Globus pallidus (tissue), 1 donor: ENCODE measurements at regions not wholly inside any gene's neighbourhood (a gene's known extent, or its start where the extent isn't known, plus 50 kb on each side); places are given as distances from the start of the nearest gene placed in this dataset.
"Not testable (repeated sequence)": the region's sequence is repeated elsewhere in the genome, so short reads cannot be mapped to it uniquely, and the experiment has no call there.

Source experiments
- DNase-seq: peaks from one replicate; pipeline ENCODE4 v3.0.0-alpha.2; 2015; ENCODE audit warnings: low spot score

DNA sequence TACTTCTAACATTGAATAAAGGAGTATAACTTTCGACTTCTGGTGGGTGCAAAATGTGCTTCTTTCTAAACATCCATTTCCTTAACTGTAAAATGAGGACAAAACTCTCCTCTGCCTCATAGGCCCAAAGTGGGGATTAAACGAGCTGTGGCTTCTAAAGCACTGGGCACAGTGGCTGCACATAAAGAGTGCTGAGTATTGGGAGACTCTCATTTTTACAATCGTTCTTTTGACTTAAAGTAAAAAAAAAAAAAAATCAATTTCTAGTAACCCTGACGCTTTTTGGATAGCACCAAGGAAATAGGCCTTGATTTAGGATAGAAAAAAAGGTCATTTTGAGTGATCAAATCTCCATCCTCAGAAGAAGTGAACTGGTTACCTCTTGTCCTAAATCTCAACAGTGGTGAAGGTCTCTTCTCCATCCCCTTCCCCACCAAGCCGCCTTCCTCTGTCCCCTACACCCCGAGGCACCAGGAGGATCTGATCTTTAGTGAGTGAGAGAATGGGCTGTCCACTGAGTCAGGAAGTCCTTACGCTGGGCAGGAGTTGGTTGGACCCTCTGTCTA, 161.6 kb downstream of the DDX1 start:
- DNase-seq: no peak

GRCh38 chr2:15753811-15754702, 162.4 kb downstream of the DDX1 start:
- no peak for DNase-seq

GRCh38 chr2:15754703-15755099, 163.0 kb downstream of the DDX1 start:
- no peak for DNase-seq

DNA sequence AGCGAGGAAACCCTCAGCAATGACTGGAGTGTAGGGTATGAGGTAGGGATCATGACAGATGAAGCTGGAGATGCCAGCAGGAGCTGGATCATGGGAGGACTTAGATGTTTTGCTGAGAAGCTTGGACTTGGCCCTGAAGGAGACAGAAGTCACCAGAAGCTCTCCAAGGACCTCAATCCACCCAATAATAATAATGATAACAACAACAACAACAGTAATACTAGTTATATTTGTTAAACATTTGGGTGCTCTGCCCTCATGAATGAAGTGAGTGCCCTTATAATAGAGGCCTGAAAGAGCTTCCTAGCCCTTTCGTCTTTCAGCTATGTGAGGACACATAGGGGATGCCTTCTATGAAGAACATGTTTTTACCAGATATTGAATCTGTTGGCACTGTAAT, 163.9 kb downstream of the DDX1 start:
- DNase-seq: no peak

DNA sequence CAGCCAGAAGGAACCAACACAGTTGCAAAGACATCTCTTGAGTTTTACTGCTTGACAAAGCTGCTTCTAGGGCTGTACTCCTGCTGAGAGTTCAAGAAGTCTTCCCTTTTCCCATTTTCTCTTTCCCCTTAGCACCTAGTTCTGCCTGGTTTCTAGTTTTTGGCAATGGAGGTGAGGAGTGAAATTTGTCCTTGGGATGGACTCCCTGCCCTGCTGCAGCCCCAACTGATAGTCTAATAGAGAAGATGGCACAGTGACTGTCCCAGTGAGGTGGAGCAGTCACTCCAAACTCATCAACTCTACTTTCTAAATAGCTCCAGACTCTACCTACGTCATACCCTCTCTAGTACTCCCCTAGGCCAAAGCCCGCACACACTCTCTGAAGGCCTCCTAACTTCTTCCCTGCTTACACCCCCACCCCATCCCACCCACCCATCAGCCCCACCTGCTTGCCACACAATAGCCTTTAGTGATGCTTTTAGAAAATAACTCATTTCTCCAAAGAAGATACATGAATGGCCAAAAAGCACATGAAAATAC, 164.4 kb downstream of the DDX1 start:
- no peak for DNase-seq

DNA sequence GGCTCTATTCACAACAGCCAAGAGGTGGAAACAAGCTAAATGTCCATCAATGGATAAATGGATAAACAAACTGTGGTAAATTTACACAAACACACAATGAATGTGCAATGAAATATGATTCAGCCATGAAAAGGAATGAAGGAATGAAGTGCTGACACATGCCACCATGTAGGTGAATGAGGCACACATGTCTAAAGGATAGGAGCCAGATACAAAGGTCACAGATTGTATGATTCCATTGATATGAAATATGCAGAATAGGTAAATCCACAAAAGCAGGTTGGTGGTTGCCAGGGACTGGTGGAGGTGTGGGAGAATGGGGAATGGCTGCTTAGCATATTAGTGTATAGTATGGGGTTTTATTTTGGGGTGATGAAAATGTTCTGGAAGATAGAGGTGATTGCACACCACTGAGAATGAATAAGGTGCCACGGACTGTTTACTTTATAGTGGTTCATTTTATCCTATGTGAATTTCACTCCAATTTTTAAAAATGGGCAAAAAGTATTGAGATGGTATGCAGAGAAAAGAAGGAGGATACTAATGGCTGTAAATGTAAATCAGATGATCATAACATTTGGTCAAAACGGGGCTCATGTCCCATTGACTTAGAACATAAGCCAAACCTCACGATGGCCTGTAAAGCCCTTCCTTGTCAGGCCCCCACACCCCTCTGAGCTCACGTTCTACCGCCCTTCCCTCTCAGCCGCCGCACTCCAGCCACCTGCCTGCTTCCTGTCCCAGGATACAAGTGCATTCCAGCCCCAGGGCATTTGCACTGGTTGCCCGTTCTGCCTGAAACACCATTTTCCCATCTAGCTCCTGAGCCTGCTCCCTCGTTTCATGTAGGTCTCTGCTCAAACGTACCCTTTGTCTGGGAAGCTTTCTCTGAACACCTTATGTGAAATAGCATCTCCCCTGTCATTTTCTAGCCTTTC, 165.5 kb downstream of the DDX1 start:
- no peak for DNase-seq

- DNase-seq: no peak
These were observed 166.3 kb downstream of the DDX1 start for GRCh38 chr2:15757820-15758586.

DNA sequence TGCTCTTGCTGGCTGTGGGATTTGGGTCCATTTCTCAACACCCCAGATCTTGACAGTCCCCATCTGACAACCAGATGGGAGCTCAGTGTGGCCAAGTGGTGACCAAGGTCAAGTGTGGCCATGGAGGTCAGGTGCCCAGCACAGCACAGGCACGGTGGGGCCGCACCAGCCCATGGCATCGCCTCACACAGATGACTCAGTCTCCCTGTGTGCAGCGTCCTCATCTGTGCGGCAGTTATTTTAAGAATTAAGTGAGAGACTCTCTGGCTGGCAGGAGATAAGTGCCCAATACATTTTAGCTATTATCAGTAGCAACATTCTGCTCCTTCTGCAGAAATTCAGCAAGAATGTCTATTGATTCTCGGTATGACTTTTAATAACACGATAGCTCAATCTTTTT, 167.2 kb downstream of the DDX1 start:
- DNase-seq: no peak

DNA sequence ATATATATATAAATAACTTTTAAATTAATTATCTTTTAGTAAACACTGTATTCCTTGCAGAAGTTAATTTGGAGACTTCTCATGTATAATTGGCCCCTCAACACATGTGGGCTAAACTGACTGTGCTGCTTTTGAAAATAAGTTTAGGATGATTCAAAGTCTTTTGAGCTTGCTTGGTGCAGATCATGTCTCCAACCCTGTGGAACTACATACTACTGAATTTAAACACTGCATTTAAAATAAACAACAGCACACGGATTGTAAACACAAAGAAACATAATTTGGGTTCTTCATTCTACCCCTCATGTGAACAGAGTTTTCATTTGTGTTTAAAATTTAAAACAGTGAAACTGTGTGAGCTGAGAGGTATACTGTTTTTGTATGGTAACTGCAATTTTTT, 167.7 kb downstream of the DDX1 start:
- no peak for DNase-seq

GRCh38 chr2:15759791-15760190, 168.1 kb downstream of the DDX1 start:
- not testable (repeated sequence) for DNase-seq

DNA sequence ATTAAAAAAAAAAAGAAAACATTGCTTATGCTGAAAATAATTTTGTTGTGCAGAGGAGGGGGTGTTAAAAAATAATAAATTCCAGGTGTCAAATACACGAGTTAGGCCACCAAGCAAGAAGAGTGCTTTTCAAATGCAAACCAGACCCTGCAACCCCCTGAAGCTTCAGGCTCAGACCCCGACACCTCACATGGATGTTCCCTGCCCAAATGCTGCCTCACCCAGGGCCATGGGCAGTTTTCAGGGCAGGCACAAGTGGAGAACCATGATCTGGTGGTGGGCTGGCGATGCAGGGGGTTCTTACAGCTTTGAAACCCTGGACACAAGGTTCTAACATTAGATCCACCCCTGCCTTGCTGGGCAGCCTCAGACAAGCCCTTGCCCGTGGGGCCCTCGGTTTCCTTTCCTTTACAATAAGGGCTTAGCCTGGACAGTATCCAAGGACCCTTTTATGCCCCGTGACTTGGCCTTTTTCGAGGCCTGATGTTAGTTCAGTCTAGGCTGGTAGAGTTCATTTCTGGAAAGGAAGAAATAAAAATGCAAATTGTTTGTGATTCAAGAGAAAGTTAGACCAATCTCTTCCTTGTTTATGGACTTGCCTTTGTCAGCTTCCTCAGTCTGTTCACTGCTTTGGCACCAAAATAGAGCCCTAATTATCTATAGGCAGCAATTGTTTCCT, 168.7 kb downstream of the DDX1 start:
- DNase-seq: no peak

DNA sequence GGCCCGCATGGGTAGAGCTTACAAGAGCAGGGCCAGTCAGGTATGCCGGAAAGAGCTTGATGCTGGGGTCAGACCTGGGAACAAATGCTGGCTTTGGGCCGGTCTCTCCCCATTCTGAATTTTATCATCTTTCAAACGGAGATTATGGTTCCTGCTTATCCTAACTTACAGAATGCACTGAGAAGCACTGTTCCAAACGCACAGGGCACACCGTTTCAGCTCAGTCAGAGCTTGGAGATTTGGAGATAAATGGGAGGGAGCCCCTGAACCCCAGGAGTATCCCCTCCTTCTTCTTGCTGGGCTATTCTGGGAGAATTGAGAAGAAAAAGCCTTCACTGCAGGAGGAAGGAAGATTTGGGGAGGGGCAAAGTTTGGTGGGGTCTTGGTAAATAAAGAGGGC, 169.4 kb downstream of the DDX1 start:
- no peak for DNase-seq

DNA sequence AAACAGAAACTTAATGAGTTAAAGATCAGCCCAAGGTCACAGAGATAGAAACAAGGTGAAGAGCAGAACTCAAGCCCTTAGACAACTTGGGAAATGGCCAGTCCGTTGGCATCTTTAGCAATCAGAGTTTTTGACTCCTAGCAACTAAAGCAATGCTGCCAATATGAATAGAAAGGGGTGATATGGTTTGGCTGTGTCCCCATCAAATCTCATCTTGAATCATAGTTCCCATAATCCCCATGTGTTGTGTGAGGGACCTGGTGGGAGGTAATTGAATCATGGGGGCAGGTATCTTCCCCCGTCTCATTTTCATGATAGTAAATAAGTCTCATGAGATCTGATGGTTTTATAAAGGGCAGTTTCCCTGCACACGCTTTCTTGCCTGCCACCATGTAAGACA, 170.2 kb downstream of the DDX1 start:
- DNase-seq: no peak

DNA sequence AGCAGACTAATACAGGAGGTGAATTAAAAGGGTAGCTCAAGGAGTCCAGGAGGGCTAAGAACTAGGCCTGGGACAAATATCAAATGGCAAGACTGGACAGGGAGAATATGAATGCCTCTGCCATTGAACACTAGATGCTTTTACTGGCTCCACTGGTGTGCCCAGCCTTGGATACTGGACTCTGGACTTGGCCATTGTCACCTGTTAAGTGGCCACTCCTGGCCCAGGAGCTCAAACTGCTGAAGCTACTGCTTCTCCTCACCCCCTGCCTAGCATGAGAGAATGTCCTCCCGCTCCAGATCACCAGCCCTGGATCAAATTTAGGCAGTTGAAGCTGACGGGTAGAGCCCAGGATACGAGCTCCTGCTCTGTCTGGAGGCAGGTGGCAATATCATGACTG, 170.8 kb downstream of the DDX1 start:
- no peak for DNase-seq

DNA sequence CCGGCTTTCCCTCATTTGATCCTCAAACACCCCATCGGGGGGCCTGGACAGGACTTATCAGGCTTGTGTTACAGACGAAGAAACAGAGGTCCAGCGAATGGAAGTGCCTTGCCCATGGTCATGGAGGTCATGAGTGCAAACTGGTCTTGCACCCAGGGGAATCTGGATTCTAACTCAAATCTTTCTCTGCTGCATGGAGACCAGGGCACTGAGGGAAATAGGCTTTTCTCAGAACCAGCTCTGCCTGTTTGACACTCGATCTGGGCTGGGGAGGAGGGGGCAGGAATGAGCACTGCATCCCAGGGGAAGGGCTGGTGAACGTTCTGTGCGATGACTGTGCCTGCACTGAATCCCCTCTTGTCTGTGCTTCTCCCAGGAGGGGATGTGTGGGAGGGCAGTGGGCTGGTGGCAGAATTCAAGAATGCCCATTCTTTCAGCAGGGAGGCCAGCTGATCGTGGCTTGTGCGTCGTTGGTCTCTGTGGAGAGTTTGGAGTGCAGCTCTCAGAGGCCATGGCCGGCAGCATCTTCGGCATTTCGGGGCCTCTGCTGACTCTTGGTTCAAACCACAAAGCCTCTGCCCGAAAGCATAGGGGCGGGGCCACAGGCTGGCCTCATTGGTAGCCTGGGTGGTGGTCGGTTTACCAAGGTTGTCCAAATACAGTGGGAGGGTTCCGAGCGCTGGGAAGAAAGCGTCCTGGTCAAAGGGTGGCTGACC, 171.6 kb downstream of the DDX1 start:
- DNase-seq: no peak

GRCh38 chr2:15763822-15764682, 172.4 kb downstream of the DDX1 start:
- DNase-seq: no peak

DNA sequence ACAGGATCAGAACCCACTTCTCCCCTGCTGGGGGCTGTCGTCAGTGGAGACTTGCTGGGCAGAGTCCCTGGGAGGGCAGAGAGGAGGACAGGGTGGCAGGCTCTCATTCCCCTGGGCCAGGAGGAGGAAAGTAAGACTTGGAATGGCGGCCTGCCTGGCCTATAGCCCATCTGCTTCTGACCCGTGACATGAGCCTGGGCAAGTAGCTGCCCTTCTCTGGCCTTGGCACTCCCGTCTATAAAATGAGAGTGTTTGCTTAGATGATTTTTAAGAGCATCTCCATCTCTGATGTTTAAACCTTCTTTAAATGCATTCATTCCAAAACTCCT, 173.0 kb downstream of the DDX1 start:
- DNase-seq: no peak

DNA sequence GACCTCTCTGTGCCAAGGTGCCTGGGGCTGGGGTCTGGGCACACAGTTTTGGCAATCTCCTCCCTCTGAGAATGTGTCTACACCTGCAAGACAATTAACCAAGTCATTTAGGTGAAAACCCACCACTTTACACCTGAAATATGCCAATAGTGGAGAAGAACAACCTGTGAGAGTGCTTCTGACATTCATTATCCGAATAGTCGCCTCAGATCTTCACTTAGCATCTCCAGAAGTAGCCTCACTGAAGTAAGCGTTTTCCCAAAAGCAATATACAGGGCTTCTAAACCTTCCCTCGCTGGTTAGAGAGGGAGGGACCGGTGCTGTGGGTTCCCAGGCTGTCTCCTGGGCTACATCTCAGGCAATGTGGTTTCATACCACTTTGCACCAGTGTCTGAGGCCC, 173.5 kb downstream of the DDX1 start:
- DNase-seq: no peak

DNA sequence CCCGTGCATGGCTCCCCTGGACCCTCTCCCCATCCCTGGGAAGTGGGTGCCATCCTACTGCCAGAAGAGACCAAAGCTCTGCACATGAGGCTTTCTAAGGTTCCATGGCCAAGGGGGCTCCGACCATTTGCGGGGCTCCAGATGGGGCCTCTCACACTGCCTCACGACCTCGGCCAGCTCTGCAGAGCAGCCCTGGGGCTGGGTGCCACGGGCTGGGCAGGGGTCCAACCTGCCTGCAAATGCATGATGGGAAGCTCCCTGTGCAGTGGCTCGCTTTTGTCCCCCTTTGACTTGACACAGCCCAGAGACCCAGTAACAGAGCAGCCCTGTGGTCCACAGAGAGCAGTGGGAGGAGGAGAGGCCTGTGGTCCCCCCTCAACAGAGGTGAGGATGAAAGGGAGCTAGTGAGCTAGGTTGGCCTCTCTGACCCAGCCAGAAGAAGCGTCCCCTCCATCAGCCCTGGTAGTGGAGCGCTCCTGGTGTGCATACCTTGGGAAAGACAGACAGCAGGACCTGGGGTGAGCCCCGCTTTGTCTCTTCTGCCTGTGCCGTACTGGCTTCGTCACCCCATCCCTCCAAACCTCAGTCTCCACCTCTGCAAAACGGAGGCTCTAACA, 174.1 kb downstream of the DDX1 start:
- DNase-seq: no peak
